ENCODE measurements at regions not wholly inside any gene's neighbourhood (a gene's known extent, or its start where the extent isn't known, plus 50 kb on each side); places are given as distances from the start of the nearest gene placed in this dataset.
"Not testable (repeated sequence)": the region's sequence is repeated elsewhere in the genome, so short reads cannot be mapped to it uniquely, and the experiment has no call there.

GRCh38 chr6:128595544-128595943, 75.1 kb upstream of the PTPRK start:
- DNase-seq (ENCODE audit: low spot score) = no peak

DNA sequence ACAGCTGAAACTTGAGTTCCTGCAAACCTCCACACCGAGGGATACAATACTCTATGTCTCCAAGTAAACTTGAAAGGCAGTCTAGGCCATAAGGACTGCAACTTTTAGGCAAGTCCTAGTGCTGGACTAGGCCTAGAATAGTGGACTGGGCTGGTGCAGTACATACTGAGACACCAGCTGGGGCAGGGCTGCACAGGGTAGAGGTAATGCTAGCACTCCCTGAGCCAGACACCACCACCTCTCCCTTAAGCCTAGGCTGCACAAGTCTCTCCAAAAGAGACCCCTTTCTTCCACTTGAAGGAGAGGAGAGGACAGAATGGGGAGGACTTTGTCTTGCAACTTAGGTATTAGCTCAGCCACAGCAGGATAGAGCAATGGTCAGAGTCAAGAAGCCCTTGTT, 65.7 kb upstream of the PTPRK start:
- no peak for DNase-seq (ENCODE audit: low spot score)

DNA sequence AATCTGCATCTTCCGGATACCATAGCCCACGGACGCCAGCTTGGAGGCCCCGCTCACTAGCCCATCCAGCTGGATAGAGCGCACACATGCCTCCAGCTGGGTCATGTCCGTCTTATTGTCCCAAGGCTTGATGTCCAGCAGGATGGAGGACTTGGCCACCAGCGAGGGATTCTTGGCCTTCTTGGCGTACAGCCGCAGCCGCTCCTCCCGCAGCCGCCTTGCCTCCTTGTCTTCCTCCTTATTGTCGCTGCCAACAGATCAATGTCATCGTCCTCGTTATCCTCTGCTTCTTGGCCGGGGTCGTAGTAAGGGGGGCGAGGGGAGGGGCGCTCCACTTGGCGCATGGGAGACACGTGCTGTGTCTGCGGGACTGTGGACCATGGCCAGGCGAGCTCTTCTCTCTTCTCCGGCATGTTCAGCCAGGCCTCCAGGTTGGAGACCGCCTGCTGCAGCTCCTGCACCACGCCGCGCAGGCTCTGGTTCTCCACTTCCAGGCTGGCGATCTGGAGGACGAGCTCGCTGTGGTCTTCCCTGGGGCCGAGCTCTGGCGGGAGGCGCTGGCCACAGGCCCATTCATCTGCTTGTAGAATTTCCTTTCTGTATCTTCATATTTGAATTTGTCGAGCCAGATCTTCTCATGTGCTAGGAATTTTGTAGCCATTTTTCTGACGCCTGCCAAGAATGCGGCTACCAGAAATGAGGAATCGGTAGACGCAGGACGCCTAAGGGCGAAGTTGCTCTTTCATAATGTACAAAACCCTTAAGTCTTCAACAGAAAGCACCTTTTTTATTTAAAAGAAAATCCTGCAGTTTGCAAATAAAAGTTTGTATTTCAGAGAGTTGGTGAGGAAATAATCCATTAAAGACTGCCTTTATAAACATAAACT, 60.1 kb upstream of the PTPRK start:
- no peak for DNase-seq (ENCODE audit: low spot score)

GRCh38 chr6:128575254-128575653, 54.9 kb upstream of the PTPRK start:
- DNase-seq (ENCODE audit: low spot score) = not testable (repeated sequence)

- peak; percentile 15 for DNase-seq (ENCODE audit: low spot score)
Observed at GRCh38 chr6:128574402-128574801, 54.0 kb upstream of the PTPRK start.

- no peak for DNase-seq (ENCODE audit: low spot score)
Observed at GRCh38 chr6:128573036-128573435, 52.6 kb upstream of the PTPRK start.

- DNase-seq (ENCODE audit: low spot score) = no peak
Observed at GRCh38 chr6:128572294-128572693, 51.9 kb upstream of the PTPRK start.

DNA sequence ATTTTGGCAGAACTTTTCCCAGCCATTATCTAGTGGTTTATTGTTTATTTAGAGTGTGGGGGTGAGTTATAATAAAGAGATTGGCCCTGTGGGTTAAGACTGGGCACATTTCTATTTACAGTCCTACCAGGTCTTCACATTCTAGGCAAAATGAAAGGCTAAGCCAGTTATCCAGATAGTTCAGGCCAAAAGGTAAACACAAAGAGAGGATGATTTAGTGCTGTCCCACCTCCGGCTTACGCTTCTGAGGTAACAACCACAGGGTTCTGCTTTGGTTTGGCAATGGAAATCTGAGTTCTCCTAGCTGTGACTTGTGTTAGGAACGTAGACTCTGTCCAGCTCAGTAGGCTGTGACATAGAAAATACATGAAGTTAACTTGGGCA, 50.3 kb upstream of the PTPRK start:
- DNase-seq (ENCODE audit: low spot score) = no peak

- no peak for DNase-seq (ENCODE audit: low spot score)
Observed at GRCh38 chr6:128569732-128570679, 49.6 kb upstream of the PTPRK start.

Measured in activated CD4-positive, alpha-beta T cell treated with anti-CD3 and anti-CD28 coated beads, Interleukin-2, Interleukin-4, amounts not matched to agents 100 ng/mL and 50 ng/mL, durations not matched to agents 16 hours and 8 hours (primary cell).